Frontal cortex (tissue), 3 donors: ENCODE measurements at regions not wholly inside any gene's neighbourhood (a gene's known extent, or its start where the extent isn't known, plus 50 kb on each side); places are given as distances from the start of the nearest gene placed in this dataset.

Source experiments
- DNase-seq, 2 donors: peaks; one replicate each; pipeline ENCODE4 v3.0.0; 2012; ENCODE audit warnings: low spot score in 2 of 2
- FAIRE-seq: peaks from 2 replicates; lab custom pipeline; 2012; peaks lifted over from hg19 to GRCh38; lab: Jason Lieb, UNC
- donor health status: control.
- donor health status: control.
- donor health status: control.

DNA sequence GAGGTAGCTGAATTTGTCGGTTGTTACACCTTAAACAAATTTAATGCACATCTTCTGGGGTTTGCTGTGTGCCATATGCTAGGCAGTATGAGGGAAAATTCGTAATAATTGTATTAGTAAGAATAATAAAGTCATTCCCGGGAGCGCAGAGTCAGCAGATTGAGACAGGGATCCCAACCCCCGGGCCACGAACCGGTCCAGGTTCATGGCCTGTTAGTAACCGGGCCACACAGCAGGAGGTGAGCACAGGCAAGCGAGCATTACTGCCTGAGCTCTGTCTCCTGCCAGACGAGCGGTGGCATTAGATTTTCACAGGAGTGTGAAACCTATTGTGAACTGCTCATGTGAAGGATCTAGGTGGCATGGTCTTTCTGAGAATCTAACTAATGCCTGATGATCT, 114.9 kb downstream of the PCDH7 start:
- no peak for DNase-seq
- FAIRE-seq, result no peak

DNA sequence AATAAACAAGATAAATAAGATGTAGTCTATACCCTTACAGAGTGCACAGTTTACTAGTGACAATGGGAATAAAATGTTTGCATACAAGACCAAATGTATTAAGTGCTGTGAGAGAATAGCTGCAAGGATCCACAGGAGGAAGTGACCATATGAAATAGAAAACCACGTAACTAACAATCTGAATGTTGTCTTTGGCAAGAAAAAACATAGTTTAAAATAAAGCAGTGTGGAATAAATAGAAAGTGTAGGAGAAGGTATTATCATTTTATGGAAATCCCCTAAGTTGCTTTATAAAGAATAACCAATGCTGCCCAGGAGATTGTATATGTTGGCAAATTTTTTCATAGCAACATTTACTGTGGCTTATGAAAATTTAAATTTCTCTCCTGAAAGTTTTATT, 116.1 kb downstream of the PCDH7 start:
- FAIRE-seq (no peak), DNase-seq (no peak)

DNA sequence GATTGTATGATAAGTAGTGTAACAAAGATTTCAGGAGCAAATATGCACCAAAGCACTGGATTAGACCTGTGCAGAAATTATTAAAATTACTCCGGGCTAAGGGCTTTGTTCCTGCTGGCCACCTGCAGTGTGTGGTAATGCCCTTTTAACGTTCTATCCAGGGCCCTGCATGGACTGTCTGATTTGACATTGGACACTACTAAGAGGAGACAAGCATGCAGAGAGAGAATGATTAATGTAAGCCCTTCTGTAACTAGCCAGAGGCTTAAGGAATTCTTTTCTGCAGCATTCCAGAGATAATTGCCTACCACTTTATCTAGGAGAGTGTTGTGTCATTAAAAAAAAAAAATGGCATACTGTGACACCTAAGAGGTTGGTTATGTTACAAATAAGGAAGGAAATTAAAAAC, 117.0 kb downstream of the PCDH7 start:
- no peak for FAIRE-seq
- no peak for DNase-seq

DNA sequence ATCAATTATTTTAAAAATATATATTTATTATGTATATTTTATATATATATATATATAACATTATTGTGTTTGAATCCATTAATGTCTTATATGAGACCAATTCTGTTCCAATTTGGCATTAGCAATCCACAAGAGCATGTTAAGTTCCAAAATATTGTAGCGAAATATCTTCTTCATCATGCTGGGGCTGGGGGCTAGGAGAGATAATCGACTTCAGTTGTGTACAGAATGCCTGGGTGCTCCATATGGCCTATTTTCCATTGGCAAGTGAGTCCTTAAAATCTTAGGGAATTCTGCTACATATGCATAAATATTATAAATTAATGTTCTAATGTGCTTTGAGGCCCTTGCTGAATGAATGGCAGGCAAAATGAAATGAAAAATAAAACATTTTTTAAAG, 117.7 kb downstream of the PCDH7 start:
- FAIRE-seq (no peak), DNase-seq (no peak)

DNA sequence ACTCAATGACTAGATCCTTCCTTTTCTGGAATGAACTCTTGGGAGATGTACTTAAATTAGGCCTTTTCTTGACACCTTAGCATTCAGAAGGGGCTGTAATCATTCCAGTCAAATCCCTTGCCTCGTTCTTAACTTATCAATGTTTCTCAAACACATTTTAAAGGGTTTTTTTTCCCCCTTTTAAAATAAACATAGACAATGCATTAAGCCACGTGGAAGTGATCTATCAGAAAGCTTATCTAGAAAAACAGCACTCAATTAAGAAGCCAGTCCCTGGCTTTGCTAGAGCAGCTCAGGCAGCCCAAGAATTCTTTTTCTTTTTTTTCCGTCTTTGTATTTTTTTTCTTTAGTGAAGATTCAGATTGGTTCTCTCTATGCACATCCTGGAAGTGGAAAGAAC, 118.2 kb downstream of the PCDH7 start:
- FAIRE-seq (no peak), DNase-seq (no peak)

DNA sequence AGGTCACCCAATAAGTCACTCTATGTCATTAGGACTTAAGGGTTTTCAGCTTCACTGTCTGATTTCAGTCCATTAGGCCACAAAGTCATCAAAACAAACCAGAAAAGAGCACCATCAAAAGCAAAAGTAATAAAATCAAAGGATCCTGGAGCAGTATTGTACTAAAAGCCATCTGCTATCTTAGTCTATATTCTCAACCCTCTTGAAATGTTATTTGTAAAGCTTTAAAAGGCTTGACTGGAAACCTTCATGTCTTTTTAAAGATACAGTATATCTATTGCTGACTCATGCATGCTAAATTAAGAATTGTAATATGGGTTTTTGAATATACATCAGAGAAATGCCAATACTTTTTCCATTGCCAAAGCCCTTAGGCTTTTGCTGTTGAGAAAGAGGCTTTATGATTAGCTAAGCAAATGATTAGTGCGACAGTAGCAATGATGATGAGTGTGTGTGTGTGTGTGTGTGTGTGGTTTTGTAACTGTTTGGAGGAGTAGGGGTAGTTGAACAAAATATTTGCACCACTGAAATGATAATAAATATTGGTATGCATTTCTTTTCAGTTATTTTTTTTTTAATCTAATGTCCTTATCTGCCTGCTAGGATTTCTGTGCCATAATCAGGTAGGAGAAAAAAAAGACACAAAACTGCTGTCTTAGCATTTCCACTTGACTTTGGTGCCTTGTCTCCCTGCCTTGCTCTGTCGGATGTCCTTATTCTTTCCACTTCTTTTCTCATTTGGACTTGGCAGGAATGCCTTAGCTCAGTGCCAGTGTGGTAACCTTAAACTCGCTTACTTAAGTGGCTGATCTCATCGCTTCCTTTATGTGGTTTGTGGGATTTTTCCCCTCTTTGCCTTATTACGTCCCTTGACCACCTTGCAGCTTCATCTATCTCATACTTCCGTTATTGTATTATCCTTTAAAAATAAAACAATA, 119.7 kb downstream of the PCDH7 start:
- no peak for DNase-seq
- FAIRE-seq, result no peak

DNA sequence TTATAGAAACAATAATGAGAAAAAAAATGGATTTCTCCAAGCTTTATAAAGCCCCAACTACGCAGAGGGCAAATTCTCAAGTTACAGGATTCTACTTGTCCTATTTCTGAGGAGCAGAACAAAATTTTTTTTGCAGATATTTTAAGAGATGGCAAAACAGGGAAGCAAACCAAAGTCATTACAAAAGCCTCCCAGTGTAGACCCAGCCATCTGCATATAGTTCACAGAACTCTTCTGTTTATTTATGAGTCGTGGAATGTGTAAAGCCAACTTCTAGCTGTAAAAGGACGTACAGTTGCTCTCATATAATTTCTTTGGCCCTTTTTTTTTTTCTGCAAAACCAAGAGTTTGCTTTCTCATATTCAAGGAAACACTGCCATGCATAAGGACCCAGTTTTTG, 120.4 kb downstream of the PCDH7 start:
- no peak for DNase-seq
- no peak for FAIRE-seq

DNA sequence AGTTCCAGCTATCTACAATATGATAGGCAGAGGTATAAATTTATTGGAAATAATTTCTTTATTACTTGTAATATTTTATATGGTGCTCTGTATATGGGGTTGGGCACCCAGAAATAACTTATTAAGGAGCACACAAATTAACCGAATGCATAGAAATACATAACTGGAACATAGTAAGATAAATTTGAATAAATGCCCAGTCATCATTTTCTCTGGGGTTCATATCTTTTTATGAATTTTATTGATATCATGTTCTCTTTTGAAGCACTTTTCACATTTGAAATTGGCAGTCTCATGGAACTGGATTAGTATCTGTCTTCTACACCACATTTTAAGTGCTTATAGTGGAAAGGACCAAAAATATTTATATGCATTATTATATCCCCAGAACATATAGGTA, 122.0 kb downstream of the PCDH7 start:
- FAIRE-seq (no peak), DNase-seq (no peak)

DNA sequence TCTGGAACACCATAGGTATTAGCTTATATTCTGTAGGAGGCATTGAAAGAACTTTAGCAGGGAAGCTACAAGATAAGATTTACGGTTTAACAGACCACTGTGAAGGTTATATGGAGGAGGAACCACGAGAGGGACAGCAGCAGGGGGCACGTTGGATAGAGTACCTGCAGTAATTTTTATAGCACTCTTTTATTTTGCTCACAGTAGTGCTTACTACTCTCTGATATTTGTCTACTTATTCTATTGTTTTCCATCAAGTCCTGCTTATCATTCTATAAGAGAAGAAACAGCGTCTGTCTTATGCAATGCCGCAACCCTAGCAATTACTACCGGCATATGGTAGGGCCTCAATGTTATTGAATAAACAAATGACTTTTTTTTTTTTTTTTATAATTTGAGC, 122.5 kb downstream of the PCDH7 start:
- no peak for FAIRE-seq
- no peak for DNase-seq

DNA sequence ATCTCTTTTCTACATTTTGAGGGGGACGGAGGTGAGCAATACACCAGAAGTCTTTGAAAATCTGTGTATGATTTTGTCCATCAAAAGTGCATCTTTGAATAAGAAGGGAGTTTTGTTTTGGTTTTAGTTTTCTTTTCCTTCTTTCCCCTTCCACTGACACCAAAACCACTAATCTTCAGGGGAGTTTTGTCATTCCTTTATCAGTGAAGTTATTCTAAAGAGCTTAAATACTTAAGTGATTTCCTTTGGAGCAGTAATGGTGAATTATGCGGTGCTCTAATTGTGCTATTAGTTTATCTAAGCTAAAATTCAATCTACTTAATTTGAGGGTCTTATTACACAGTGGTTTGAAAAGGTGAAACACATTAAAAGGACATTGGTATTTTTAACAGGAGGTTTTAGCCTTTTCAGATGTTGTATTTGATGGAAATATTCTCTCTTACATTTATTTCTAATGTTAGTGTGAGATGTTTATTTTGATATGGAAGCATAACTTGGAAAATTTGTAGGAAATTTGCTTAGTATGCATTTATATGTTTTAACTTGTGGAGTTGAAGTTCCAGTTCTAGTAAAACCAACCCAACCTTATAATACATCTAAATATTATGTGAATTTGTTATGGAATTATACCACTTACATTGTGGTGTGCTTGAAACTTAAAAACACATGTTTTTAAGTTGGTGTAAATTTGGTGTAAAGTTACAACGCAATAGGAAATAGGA, 124.9 kb downstream of the PCDH7 start:
- FAIRE-seq (no peak), DNase-seq (no peak)

DNA sequence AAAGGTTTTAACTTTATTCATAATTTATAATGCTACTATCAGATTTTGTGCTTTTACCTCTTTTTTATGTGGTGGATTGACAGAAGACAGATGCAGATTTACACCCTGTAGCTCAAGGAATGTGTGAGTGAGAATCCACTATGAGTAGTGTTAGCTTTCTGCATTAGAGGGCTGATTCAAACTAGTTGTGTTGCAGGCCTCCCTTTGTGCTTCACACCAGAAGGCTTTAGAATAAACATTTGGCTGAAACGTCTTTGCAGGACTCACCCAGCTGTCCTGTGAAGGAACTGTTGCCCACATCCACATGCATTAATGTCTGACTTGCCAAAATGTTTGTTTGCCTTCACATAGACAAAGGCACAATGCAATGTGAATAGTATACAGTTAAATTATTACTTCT, 127.0 kb downstream of the PCDH7 start:
- DNase-seq, result no peak
- no peak for FAIRE-seq

DNA sequence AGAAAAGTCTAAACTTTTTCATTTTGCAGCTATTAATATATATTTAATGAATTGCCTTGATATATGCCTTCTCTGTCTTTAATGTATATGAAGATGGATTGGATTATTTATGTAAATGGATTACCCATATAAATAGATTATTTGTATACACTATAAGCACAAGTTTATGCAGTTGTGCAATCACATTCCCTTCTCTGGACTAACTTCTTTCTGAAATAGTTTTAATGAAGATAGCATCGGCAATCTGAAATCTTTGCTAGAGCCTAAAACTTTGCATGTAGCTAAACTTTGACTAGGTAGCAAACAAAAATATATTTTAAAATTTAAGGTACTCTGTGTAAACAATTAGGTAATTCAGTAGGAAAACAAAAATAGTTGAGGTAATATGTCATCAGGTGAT, 127.8 kb downstream of the PCDH7 start:
- DNase-seq, result no peak
- FAIRE-seq, result no peak

DNA sequence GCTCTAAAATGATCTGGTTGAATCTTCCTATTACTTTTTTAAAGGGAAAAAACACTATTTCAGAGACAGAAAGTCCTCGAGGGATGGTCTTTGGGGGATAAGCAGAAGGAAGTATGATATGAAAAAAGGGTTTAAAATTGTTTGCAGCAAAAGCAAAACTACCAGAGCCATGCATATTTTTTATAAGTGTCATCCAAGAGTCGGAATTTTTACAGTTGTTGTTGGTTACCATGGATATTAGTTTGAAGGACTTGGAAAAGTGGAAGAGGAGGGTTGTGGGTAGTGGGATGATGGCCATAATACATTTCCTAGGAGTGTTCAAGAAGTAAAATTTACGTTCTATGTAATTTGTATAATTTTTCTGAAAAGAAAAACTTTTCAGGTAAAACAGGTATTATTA, 134.4 kb downstream of the PCDH7 start:
- FAIRE-seq (no peak), DNase-seq (no peak)

DNA sequence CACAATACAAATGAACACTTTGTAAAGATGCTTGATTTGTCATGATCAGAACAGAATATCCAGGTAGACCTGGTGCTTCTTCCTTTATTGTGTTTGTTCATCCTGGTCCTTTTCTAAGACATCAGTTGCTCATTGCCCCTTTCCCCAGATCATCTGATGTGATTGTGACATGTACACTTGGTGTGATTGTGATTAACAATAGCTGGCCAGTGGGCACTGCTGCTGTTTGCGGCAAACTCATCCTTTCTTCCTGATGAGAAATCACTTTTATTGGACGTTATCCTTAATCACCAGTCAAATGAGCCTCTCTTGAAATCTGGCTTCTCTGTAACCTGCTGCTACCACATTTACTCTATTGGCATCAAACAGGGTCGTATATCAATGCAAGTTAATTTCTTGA, 135.1 kb downstream of the PCDH7 start:
- FAIRE-seq (no peak), DNase-seq (no peak)

DNA sequence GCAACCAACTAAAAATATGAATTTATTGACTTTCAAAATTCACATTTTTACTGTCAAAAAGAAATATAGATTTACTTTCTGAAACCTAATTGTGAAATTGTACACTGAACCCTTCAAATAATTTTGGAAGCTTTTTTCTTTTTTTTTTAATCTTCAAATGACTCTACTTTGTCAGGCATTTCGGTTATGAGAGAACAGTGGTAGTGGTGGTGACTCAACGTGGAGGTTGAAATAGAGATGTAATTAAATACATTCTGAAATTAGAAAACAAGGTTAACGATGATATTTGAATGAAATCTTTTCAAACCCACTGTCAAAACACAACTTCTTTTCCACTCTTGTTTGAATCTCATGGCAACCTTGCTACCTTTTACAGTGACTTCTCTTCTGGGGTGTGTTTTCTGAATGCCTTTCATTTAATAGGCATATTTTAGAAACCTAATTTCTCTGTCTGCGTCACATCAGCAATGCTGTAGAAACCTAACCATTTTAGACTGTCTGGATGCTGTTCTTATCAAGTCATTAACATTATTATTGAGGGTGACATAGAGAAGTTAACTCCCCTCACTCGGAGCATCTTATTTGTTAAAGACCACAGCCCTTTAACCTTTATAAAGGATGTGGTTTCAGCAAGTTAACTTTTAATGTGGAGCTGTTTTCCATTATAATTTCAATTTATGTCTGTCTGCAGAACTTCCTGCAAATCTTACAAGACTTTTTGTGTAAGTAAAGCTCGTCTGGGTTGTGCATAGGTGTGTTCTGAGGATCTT, 136.8 kb downstream of the PCDH7 start:
- FAIRE-seq (no peak), DNase-seq (no peak)

DNA sequence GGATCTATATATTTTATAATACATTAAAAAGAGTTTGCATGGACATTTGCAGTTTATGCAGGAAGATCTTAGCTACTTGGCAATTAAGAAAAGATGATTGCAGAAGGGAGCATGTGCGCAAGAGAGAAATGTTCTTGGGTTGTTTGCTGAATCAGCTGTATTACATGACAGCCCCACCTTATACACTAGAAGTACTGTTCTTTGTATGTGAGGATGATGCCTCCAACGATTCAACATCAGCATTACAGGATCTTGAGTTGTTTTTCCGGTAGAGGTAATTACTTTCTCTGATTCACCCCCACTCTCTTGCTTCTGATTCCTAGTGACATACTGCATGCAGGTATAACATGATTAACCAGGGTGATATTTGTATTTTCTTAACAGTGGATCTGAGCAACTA, 140.8 kb downstream of the PCDH7 start:
- DNase-seq (no peak), FAIRE-seq (no peak)

DNA sequence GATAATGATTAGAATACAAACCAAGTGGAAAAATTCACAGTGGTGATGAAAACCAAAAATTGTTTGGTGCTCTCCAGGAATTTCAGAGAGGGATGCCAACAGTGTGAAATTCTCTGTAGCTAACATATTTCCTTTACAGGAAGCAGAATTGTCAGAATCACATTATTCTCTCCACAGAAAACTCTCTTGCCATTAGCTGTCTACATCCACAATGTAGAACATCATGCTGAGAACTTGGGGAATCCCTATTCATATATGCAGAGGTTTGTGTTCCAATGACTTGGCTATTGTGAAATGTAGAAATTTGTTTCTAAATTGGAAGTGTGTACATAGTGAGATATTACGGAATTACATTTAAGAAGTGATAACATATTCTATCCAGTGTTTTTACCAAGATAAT, 142.0 kb downstream of the PCDH7 start:
- FAIRE-seq, result no peak
- no peak for DNase-seq

DNA sequence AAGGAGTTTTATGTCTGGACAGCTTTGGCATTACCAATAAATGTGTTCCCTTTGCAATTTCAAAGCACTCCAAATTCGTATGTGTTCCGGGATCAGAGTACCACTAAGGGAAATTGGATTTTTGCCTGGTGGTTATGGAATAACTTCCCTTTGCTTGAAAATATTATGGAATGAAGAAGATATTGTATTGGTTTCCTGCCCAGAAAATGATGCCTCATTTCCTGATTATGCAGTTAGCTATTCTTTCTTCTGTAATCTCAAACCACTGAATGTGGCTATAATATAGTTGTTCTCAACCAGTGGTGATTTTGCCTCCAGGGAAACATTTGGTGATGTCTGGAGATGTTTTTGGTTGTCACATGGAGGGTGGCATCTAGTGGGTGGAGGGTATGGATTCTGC, 142.9 kb downstream of the PCDH7 start:
- DNase-seq, result no peak
- FAIRE-seq, result no peak

DNA sequence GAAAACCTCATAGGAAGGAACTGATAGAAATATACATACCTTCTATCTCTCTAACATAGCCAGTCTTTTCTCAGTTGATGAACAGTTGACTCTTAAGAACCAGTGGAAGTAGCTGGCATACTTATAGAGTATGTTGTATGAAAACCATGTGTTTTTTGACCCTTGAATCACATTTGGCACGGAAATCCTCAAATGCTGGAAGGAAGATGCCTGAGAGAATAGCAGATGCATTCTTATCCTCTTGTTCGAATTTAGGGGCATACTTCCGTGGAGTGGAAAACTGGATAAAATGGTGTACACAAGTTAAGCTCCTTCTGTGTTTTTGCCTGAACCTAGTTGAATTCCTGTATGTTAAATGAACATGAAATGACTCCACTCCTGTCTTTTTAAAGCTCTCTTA, 145.5 kb downstream of the PCDH7 start:
- FAIRE-seq, result no peak
- DNase-seq, result no peak

DNA sequence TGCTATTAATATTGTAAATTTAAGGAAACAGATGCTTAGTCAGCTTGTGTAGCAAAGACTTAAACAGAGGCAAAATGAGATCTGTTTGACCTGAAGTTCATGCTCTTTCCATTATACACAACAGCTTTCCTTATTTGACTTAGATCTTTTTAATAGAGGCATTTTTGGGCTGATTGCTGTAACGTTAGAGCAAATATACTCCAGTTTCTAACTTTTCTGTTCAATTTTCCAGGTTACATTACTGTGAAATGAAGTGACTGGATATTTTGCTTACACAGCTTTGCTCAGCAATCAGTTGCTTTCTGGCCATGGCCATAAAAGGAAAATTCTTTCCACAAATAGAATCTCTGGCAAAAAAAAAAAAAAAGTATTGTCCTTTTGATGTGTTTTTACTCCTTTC, 146.2 kb downstream of the PCDH7 start:
- DNase-seq, result no peak
- no peak for FAIRE-seq

DNA sequence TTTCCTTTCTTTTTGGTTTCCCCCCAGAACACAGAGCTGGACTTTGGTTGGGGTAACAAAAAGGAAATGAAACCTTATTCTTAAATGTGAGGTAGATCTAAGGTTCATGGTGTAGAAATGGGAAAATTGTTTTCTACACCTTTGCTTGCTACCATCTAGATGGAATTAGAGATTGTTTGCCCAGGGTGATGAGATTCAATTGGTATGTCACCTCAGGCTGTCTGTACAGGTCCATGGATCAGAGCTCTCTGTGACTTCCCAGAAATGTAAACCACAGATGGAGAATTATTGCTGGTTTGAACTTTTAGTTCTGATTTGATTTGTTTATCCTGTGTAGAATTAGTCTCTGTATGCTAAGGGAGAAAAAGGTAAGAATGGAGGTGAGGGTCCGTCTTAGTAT, 146.7 kb downstream of the PCDH7 start:
- DNase-seq (no peak), FAIRE-seq (no peak)
